SHP77 (cell line): ENCODE measurements at regions not wholly inside any gene's neighbourhood (a gene's known extent, or its start where the extent isn't known, plus 50 kb on each side); places are given as distances from the start of the nearest gene placed in this dataset.
"Not testable (repeated sequence)": the region's sequence is repeated elsewhere in the genome, so short reads cannot be mapped to it uniquely, and the experiment has no call there.

Source experiments
- DNase-seq, 2 experiments: peaks; one replicate each; lab custom pipeline; 2025; lab: John Stamatoyannopoulos, UW

DNA sequence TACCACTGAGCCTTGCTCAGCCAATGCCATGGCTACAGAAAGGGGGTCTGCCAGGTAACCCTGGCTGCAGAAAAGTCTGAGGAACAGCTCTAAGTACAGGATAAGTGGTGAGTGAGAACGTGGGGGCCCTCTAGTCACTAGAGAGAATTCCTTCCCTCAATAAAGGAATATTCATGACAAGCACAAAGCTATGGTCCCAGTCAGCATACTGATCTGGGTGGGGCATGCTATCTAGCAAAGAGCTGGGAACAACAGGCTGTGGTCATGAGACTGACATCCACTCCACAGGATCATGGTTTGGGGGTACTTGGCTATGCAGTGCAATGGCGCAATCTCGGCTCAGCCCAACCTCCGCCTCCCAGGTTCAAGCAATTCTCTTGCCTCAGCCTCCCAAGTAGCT is 140.4 kb downstream of the MTHFS start:
- DNase-seq = no peak

DNA sequence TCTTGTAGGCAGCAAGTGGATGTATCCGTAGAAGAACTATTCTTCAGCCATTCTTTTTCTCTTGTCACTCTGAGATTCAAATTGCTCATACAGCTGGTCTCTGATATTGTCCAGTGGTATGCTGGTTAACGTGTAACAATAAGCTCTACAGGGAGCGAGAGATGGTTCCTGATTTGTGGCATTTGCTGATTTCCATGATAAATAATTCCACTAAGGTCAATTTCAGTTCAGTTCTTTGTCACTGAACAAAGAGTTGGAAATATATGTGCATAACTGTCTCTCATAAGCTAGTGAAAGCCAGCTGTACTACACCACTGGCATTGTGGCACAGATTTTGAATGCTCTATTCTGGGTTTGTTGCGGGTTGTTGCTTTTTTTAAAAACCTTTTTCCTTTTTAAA is 131.7 kb downstream of the MTHFS start:
- DNase-seq = no peak

DNA sequence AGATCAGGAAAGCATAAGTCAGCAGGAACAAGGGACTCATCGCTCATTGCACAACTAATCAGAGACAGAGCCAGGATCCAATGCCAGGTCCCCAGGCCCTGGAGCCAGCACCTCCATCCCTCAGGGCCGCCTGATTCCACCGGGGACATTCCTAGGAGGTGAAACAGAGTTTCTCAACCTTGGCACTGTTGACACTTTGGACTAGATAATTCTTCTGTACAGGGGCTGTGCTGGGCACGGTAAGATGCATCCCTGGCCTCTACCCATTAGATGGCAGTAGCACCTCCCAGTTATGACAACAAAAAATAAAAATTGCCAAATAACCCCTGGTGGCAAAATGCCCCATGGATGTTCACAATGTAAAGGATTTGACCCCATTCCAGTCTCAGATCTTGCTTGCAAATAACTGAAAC is 127.7 kb downstream of the MTHFS start:
- DNase-seq = peak in 1 of 2 experiments; percentile 25

DNA sequence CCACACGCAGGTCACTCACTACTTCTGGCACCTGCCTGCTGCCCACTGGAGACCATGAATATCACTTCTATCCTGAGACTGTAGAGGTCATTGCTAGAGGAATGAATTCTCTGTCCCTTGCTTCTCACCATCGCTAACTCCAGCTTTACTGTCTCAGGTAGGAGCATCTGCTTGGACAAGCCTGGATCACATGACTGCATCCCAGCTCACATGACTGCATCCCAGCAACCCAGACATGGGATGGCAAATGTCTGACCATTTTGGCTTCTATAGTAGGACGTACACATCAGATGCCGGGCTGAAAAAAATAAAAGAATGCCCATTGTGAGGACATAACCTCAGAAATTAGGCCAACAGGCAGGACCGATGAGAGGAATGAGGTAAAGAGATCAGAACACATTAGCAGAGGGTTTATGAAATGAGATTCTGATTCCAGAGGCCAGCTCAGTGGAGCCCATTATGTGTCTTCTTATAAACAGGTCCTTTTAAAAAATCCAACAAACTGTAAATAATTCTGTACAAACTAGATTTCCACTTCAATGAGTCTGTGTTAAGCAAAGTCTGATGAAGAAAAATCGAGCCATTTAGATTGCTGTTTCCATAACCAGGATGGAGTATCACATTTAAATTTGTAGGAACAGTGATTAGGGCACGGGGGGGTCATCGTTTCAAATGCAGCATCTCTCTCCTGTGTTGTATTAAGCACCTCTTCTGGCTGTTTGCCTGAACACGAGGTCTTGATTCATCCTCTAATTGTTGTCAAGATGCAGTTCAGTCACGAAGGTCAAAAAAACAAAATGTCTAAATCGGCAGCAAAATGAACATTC is 126.7 kb downstream of the MTHFS start:
- no peak for DNase-seq

DNA sequence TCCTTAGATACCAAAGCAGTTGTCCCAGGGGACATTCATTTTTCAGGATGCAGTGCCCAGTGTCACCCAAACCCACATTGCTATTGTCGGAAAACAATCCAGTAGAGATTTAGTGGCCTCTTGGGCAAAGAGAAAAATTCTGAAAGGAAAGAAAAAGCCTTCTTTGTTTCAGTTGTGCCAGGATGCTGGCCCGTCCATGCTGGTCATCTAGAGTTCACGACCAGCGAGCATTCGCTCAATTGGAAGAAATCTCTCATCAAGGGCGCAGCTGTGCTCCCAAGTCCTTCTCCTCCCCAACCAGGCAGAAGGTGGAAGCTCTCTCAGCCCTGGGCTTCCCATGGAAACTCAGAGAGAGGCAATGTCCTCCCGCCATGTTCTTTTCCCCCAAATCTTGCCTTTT is 123.7 kb downstream of the MTHFS start:
- DNase-seq = no peak

DNA sequence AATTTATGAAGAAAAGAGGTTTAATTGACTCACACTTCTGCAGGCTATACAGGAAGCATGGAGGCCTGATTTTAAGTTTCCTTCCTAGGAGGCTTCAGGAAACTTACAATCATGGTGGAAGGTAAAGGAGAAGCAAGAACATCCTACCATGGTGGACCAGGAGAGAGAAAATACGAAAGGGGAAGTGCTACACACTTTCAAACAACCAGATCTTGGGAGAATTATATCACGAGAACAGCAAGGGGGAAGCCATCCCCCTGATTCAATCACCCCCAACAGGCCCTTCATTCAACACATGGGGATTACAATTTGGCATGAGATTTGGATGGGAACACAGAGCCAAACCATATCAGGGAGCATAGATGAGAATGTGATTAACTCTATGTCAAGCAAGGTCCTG is 121.0 kb downstream of the MTHFS start:
- no peak for DNase-seq

DNA sequence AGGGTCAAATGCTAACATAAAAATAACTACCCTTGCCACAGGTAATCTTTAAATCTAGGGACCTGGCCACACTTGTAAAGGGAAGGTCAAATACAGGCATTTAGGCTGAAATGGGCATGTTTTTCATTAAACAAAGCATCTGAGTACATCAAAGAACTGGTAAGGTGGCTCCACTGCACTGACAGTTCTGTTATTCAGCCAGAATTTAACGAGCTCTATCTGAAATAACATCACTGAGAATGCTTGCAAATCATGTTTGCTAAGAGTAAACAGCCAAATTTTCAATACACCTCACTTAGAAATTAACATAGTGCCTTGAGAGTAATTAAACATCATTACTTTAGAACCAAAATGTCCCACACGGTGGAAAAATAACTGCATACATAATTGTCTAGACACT is 118.9 kb downstream of the MTHFS start:
- no peak for DNase-seq

DNA sequence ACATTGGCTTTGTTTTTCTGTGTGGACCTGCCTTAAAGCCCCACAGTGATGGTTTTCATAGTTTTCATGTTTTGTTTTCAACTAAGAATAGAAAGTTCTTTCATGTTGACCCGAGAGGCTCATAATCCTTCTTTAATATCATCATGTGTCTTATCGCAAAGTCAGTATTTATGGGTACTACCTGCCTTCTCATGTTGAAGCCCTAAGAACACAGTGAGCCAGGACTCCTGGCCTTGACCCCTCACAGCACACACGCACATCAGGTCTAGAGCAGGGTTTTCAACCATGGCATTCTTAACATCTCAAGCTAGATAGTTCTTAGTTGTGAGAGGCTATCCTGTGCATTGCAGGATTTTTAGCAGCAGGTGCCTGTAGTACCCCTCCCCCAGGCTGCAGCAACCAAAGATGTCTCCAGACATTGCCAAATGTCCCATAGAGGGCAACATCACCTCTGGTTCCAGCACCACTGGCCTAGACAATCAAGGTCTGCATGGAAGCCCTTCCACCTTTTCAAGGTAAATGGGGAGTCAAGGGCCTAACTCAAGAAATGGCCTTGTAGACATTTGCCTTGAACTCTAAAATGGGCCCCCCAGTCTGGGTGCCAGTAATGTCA is 118.3 kb downstream of the MTHFS start:
- no peak for DNase-seq

DNA sequence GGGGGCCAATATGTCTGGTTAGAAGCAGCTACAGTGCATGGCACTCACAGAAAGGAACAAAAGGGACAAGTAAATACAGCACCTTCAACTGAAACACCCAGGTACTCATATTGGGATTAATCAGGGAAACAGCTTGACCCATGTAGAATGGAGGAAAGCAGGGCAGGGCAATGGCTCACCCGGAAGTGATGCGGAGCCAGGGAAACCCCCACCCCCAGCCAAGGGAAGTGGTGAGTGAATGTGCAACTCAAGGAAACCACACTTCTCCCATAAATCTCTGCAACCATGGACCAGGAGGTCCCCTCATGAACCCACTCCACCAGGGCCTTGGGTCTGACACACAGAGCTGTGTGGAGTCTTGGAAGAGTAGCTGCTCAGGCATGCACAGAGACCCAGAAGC is 117.1 kb downstream of the MTHFS start:
- DNase-seq = no peak

DNA sequence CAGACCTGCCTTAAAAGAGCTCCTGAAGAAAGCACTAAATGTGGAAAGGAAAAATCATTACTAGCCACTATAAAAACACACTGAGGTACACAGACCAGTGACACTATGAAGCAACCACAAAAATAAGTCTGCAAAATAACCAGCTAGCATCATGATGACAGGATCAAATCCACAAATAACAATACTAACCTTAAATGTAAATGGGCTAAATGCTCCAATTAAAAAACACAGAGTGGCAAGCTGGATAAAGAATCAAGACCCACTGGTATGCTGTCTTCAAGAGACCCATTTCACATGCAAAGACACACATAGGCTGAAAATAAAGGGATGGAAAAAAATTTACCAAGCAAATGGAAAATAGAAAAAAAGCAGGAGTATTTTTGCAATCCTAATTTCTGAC is 114.5 kb downstream of the MTHFS start:
- not testable (repeated sequence) for DNase-seq
